GM12878 (cell line): ENCODE measurements at regions not wholly inside any gene's neighbourhood (a gene's known extent, or its start where the extent isn't known, plus 50 kb on each side); places are given as distances from the start of the nearest gene placed in this dataset.

Source experiments
- ATAC-seq: fragments of 200-7000 bp; cut with Tn5 transposase; 3 replicates; pipeline ENCODE4 v1.9.1; 2020; ENCODE audit warnings: mild to moderate bottlenecking, moderate library complexity
- BruUV-seq: library from RNA; stranded (reverse); fragments of 400-500 nt; replicated peaks from 2 replicates; lab custom pipeline; 2021; lab: Mats Ljungman, UMichigan
- CTCF ChIA-PET: fragments of 300-600 bp; sonication (Branson Sonifier 250); formaldehyde crosslinking; extraction: SDS; loops from one replicate; lab custom pipeline; 2021; ENCODE audit warnings: inconsistent platforms; lab: Yijun Ruan, JAX
- POLR2A ChIA-PET: fragments of 350-600 bp; formaldehyde crosslinking; extraction: SDS; loops from one replicate; lab custom pipeline; 2021; ENCODE audit warnings: inconsistent platforms; lab: Charles Lee
- RAD21 ChIA-PET: fragments of 300-600 bp; sonication (Branson Sonifier 250); formaldehyde crosslinking; loops from one replicate; lab custom pipeline; 2023; ENCODE audit warnings: antibody characterized with exemption; ENCODE audit not compliant: unreplicated experiment; lab: Charles Lee
- SMC1A ChIA-PET: fragments of 300-600 bp; sonication (Branson Sonifier 250); formaldehyde crosslinking; loops from one replicate; lab custom pipeline; 2023; ENCODE audit not compliant: unreplicated experiment, uncharacterized antibody; lab: Charles Lee
- DNase-seq: peaks from one replicate; pipeline ENCODE4 v3.0.0-alpha.2; 2011; ENCODE audit warnings: low read depth, low spot score
- FAIRE-seq: peaks from 3 replicates; lab custom pipeline; 2011; peaks lifted over from hg19 to GRCh38; lab: Jason Lieb, UNC
- H2AFZ ChIP-seq: 2 replicates; pipeline ENCODE4 v1.6.0; 2011; ENCODE audit warnings: low read depth, low read length, control low read depth; ENCODE audit not compliant: control insufficient read depth
- H3K27ac ChIP-seq: 2 replicates; pipeline ENCODE4 v1.5.1; 2011; ENCODE audit warnings: control low read depth; ENCODE audit not compliant: control insufficient read depth, insufficient read depth
- H3K27me3 ChIP-seq, 2 experiments: replicated peaks in 1 of 2; 2 replicates each; pipeline versions ENCODE4 v1.6.0 to v1.6.1; 2011; ENCODE audit warnings: low read length in 1 of 2; ENCODE audit not compliant: control insufficient read depth in 2 of 2, insufficient read depth in 2 of 2
- H3K36me3 ChIP-seq, 2 experiments: 2 replicates each; pipeline ENCODE4 v1.5.1; 2011; ENCODE audit warnings: low read length in 1 of 2; ENCODE audit not compliant: control insufficient read depth in 2 of 2, insufficient read depth in 2 of 2
- H3K4me1 ChIP-seq: 2 replicates; pipeline ENCODE4 v1.6.1; 2011; ENCODE audit warnings: mild to moderate bottlenecking, low read length, moderate library complexity, mixed read lengths; ENCODE audit not compliant: control insufficient read depth, insufficient read depth
- H3K4me2 ChIP-seq: 2 replicates; pipeline ENCODE4 v1.6.0; 2011; ENCODE audit warnings: control low read depth; ENCODE audit not compliant: control insufficient read depth, insufficient read depth
- H3K4me3 ChIP-seq: fragments of 200-600 bp; sonication (generic); 2 replicates; pipeline ENCODE4 v1.5.1; 2016
- H3K79me2 ChIP-seq: 2 replicates; pipeline ENCODE4 v1.6.0; 2011; ENCODE audit warnings: low read length; ENCODE audit not compliant: control insufficient read depth, insufficient read depth
- H3K9ac ChIP-seq: 2 replicates; pipeline ENCODE4 v1.8.0; 2011; ENCODE audit warnings: low read length, control low read depth, mixed read lengths; ENCODE audit not compliant: control insufficient read depth, insufficient read depth
- H3K9me3 ChIP-seq: replicated peaks from 3 replicates; pipeline ENCODE4 v1.5.1; 2011; ENCODE audit warnings: mild to moderate bottlenecking, low read length; ENCODE audit not compliant: control insufficient read depth, insufficient read depth
- H4K20me1 ChIP-seq: 2 replicates; pipeline ENCODE4 v1.6.0; 2011; ENCODE audit not compliant: control insufficient read depth, insufficient read depth
- BRCA1 ChIP-seq: IDR thresholded peaks from 2 replicates; pipeline ENCODE4 v1.6.1; 2011; ENCODE audit warnings: low read depth, low read length, improper control_type of control experiment
- EP300 ChIP-seq, 2 experiments: fragments of 150-350 bp in 1 of 2; IDR thresholded peaks; 2 replicates each; pipeline ENCODE4 v1.6.1; 2011 to 2012; ENCODE audit warnings: low read depth in 2 of 2, low read length in 2 of 2, borderline replicate concordance in 1 of 2, improper control_type of control experiment in 1 of 2, inconsistent platforms in 1 of 2; ENCODE audit not compliant: control insufficient read depth in 1 of 2
- HDAC6 ChIP-seq: fragments of 200-600 bp; sonication (generic); IDR thresholded peaks from one replicate; pipeline ENCODE4 v1.8.0; 2017; ENCODE audit warnings: antibody characterized with exemption; ENCODE audit not compliant: unreplicated experiment
- RFX5 ChIP-seq: IDR thresholded peaks from 2 replicates; pipeline ENCODE4 v1.6.1; 2011; ENCODE audit warnings: low read depth, low read length, improper control_type of control experiment
- SREBF2 ChIP-seq: IDR thresholded peaks from 2 replicates; pipeline ENCODE4 v1.6.1; 2012; ENCODE audit warnings: mild to moderate bottlenecking, low read length
- SRF ChIP-seq, 2 experiments: IDR thresholded peaks; 2 replicates each; pipeline ENCODE4 v1.6.1; 2011; ENCODE audit warnings: low read depth in 2 of 2, low read length in 2 of 2, mild to moderate bottlenecking in 1 of 2, moderate library complexity in 1 of 2
- STAT1 ChIP-seq: fragments of 450-650 bp; conservative IDR thresholded peaks from 2 replicates; pipeline ENCODE4 v1.6.1; 2014; ENCODE audit warnings: antibody characterized with exemption, mild to moderate bottlenecking
- TARDBP ChIP-seq: IDR thresholded peaks from 2 replicates; pipeline ENCODE4 v1.6.1; 2016; ENCODE audit warnings: borderline replicate concordance
- WGBS: methylation state at CpG from one replicate; pipeline ENCODE4 v1.1.6; 2016; ENCODE audit warnings: low lambda C conversion rate; ENCODE audit not compliant: insufficient replicate concordance, insufficient coverage; ENCODE audit errors: missing lambda C conversion rate; 5-methylcytosine and 5-hydroxymethylcytosine counted together
- in situ Hi-C: fragments of 300-500 bp; cut with MboI; formaldehyde crosslinking; loops from 9 replicates; pipeline ENCODE4 v1.14.3; 2018; ENCODE audit warnings: mixed read lengths
- intact Hi-C: fragments of 100-400 bp; cut with micrococcal nuclease; formaldehyde crosslinking; loops from one replicate; pipeline ENCODE4 v1.14.2; 2022; ENCODE audit not compliant: unreplicated experiment
- TF ChIP-seq, protein P1 (sequence below): fragments of 150-350 bp; IDR thresholded peaks from 2 replicates; pipeline ENCODE4 v1.6.1; 2014; ENCODE audit warnings: mild to moderate bottlenecking, low read depth, low read length
- TF ChIP-seq, protein P2 (sequence below): IDR thresholded peaks from 2 replicates; pipeline ENCODE4 v1.6.1; 2012; ENCODE audit warnings: low read length, inconsistent platforms
- TF ChIP-seq, protein P3 (sequence below): fragments of 450-650 bp; formaldehyde crosslinking; IDR thresholded peaks from 2 replicates; pipeline ENCODE4 v1.4.0; 2020; ENCODE audit warnings: mild to moderate bottlenecking, moderate library complexity
- TF ChIP-seq, protein P4 (sequence below): IDR thresholded peaks from 2 replicates; pipeline ENCODE4 v1.6.1; 2011; ENCODE audit warnings: borderline replicate concordance, low read depth, mild to moderate bottlenecking, moderate library complexity, low read length; ENCODE audit not compliant: insufficient read depth, poor library complexity, severe bottlenecking

DNA sequence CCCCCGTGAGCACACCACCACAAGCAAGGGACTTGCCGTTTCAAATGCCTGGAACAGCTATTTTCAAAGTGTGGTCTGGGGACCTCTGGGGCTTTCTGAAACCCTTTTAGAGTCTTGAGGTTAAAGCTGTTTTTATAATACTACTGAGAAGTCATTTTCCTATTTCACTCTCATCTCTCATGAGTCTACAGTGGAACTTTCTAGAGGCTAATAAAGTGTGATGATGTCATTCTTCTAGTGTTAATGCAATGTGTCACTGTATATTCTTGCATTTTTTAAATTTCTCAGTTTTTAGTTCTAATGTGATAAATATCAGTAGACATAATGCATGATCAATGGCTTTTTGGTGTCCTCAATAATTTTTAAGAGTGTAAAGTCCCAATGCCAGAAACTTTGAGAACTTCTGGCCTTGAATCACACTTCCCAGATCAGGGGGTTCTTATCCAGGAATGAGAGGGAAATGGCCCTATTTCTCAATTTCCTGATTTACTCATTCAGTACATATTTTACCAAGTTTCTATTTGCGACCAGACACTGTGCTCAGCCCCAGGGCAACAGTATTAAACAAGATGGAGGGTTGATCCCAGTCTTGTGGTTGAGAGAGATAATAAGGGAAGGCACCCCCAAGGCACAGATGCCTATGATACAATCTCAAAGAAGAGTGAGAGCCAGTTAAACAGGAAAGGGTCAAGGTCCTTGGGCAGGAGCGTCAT is 444.0 kb downstream of the HS3ST3B1 start:
- in situ Hi-C loops = no loop called here
- H3K79me2 ChIP-seq = no peaks in the 10 kb centered on the region
- H4K20me1 ChIP-seq = no peaks in the 10 kb centered on the region
- H3K27me3 ChIP-seq = no peaks in the 10 kb centered on the region
- no peaks in the 10 kb centered on the region for H3K36me3 ChIP-seq
- no peaks in the 10 kb centered on the region for H3K4me1 ChIP-seq
- RAD21 ChIA-PET = no interaction called here
- H3K4me3 ChIP-seq = no peak overlapping the region
- intact Hi-C loops = no loop called here
- H3K9ac ChIP-seq = no peak overlapping the region
- SMC1A ChIA-PET = no interaction called here
- DNase-seq (no peak), FAIRE-seq (no peak), ATAC-seq (no peak)
- TF ChIP-seq, protein P1, sequence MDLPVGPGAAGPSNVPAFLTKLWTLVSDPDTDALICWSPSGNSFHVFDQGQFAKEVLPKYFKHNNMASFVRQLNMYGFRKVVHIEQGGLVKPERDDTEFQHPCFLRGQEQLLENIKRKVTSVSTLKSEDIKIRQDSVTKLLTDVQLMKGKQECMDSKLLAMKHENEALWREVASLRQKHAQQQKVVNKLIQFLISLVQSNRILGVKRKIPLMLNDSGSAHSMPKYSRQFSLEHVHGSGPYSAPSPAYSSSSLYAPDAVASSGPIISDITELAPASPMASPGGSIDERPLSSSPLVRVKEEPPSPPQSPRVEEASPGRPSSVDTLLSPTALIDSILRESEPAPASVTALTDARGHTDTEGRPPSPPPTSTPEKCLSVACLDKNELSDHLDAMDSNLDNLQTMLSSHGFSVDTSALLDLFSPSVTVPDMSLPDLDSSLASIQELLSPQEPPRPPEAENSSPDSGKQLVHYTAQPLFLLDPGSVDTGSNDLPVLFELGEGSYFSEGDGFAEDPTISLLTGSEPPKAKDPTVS = no peak
- TF ChIP-seq, protein P2, sequence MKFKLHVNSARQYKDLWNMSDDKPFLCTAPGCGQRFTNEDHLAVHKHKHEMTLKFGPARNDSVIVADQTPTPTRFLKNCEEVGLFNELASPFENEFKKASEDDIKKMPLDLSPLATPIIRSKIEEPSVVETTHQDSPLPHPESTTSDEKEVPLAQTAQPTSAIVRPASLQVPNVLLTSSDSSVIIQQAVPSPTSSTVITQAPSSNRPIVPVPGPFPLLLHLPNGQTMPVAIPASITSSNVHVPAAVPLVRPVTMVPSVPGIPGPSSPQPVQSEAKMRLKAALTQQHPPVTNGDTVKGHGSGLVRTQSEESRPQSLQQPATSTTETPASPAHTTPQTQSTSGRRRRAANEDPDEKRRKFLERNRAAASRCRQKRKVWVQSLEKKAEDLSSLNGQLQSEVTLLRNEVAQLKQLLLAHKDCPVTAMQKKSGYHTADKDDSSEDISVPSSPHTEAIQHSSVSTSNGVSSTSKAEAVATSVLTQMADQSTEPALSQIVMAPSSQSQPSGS = no peak
- TF ChIP-seq SRF (IDR thresholded peaks at IDR 0.05; ENCODE audit: low read depth in 2 of 2, low read length in 2 of 2) (no peak), HDAC6 (no peak), STAT1 (no peak), EP300 (IDR thresholded peaks at IDR 0.05; ENCODE audit: borderline replicate concordance in 1 of 2, control insufficient read depth in 1 of 2, low read depth in 2 of 2, low read length in 2 of 2) (no peak), TARDBP (no peak), RFX5 (no peak), SREBF2 (no peak), BRCA1 (no peak)
- TF ChIP-seq, protein P3, sequence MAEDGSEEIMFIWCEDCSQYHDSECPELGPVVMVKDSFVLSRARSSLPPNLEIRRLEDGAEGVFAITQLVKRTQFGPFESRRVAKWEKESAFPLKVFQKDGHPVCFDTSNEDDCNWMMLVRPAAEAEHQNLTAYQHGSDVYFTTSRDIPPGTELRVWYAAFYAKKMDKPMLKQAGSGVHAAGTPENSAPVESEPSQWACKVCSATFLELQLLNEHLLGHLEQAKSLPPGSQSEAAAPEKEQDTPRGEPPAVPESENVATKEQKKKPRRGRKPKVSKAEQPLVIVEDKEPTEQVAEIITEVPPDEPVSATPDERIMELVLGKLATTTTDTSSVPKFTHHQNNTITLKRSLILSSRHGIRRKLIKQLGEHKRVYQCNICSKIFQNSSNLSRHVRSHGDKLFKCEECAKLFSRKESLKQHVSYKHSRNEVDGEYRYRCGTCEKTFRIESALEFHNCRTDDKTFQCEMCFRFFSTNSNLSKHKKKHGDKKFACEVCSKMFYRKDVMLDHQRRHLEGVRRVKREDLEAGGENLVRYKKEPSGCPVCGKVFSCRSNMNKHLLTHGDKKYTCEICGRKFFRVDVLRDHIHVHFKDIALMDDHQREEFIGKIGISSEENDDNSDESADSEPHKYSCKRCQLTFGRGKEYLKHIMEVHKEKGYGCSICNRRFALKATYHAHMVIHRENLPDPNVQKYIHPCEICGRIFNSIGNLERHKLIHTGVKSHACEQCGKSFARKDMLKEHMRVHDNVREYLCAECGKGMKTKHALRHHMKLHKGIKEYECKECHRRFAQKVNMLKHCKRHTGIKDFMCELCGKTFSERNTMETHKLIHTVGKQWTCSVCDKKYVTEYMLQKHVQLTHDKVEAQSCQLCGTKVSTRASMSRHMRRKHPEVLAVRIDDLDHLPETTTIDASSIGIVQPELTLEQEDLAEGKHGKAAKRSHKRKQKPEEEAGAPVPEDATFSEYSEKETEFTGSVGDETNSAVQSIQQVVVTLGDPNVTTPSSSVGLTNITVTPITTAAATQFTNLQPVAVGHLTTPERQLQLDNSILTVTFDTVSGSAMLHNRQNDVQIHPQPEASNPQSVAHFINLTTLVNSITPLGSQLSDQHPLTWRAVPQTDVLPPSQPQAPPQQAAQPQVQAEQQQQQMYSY (CRISPR knock-in tag) = no peak
- TF ChIP-seq, protein P4, sequence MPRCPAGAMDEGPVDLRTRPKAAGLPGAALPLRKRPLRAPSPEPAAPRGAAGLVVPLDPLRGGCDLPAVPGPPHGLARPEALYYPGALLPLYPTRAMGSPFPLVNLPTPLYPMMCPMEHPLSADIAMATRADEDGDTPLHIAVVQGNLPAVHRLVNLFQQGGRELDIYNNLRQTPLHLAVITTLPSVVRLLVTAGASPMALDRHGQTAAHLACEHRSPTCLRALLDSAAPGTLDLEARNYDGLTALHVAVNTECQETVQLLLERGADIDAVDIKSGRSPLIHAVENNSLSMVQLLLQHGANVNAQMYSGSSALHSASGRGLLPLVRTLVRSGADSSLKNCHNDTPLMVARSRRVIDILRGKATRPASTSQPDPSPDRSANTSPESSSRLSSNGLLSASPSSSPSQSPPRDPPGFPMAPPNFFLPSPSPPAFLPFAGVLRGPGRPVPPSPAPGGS = no peak
- H3K9me3 ChIP-seq = no peaks in the 10 kb centered on the region; the same call in 2 of the 3 replicates
- H3K4me2 ChIP-seq = no peak overlapping the region
- BruUV-seq = no TSS peak
- no peak overlapping the region for H3K27ac ChIP-seq
- H2AFZ ChIP-seq = no peak overlapping the region
- CTCF ChIA-PET = interaction anchor here (1.5 kb wide), 1 partner anchor 13 kb away, joined by 3 read pairs; no protein-coding TSS in a partner anchor
- POLR2A ChIA-PET = no interaction called here
- WGBS = 11% methylated on average over 4 of the region's 4 CpGs
